ENCODE measurements at regions not wholly inside any gene's neighbourhood (a gene's known extent, or its start where the extent isn't known, plus 50 kb on each side); places are given as distances from the start of the nearest gene placed in this dataset.
A peak's percentile ranks its signal among the peaks of the same experiment; 100 is the strongest.

DNA sequence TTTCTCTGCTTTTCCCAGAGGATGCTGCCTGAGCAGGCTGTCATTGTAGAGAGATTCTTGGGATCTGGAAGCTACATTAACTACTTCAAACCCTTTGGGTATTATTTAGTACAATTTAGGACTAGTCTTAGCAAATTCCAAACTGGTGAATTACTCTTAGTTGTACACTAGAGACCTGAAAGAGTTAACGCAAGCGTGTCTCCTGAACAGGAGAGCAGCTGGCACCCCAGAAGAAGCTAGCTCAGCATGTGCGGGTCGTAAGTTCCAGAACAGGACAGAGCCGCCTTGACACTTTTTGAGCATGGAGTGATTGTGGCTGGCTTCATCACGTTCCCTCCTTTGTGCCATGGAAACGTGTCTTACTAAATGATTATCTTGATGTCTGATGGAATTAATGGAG is 495.7 kb upstream of the TPK1 start:
- H3K4me3 ChIP-seq (ENCODE audit: low read depth, low read length): no peak overlapping the region
- TF ChIP-seq POLR2A (IDR thresholded peaks at IDR 0.05; ENCODE audit: extremely low read depth, insufficient read length): no peak
- TF ChIP-seq MYC (IDR thresholded peaks at IDR 0.05; ENCODE audit: low read depth, low read length): no peak
- TF ChIP-seq, protein P1, sequence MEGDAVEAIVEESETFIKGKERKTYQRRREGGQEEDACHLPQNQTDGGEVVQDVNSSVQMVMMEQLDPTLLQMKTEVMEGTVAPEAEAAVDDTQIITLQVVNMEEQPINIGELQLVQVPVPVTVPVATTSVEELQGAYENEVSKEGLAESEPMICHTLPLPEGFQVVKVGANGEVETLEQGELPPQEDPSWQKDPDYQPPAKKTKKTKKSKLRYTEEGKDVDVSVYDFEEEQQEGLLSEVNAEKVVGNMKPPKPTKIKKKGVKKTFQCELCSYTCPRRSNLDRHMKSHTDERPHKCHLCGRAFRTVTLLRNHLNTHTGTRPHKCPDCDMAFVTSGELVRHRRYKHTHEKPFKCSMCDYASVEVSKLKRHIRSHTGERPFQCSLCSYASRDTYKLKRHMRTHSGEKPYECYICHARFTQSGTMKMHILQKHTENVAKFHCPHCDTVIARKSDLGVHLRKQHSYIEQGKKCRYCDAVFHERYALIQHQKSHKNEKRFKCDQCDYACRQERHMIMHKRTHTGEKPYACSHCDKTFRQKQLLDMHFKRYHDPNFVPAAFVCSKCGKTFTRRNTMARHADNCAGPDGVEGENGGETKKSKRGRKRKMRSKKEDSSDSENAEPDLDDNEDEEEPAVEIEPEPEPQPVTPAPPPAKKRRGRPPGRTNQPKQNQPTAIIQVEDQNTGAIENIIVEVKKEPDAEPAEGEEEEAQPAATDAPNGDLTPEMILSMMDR (IDR thresholded peaks at IDR 0.05; ENCODE audit: low read depth, low read length): no peak

DNA sequence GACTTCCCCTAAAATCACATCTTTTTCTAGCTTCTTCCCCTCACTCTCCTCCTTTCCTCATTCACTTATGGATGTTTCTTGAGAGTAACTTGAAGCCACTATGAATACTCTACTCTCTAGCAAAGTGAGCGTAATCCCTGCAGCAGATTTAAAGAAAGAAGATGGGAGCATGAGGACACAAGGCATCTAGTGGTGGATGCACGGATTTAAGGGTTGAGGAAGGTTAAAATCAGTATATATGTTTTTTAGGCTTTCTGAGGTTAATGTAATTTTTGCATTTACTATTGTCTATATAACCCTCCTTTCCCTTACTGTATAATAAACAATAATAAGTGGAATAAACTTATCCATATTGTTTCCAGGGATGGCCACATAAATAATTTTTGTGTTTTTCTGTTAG is 495.2 kb upstream of the TPK1 start:
- no peak for DNase-seq (ENCODE audit: low read depth)
- TF ChIP-seq MYC (IDR thresholded peaks at IDR 0.05; ENCODE audit: low read depth, low read length) (no peak), POLR2A (IDR thresholded peaks at IDR 0.05; ENCODE audit: extremely low read depth, insufficient read length) (no peak)
- TF ChIP-seq, protein P1 (IDR thresholded peaks at IDR 0.05; ENCODE audit: low read depth, low read length): no peak
- TF ChIP-seq, protein P2, sequence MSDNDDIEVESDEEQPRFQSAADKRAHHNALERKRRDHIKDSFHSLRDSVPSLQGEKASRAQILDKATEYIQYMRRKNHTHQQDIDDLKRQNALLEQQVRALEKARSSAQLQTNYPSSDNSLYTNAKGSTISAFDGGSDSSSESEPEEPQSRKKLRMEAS (IDR thresholded peaks at IDR 0.05; ENCODE audit: low read depth, low read length): no peak

More for the DNA sequence above, 495.7 kb upstream of the TPK1 start:
- DNase-seq (ENCODE audit: low read depth): no peak

DNA sequence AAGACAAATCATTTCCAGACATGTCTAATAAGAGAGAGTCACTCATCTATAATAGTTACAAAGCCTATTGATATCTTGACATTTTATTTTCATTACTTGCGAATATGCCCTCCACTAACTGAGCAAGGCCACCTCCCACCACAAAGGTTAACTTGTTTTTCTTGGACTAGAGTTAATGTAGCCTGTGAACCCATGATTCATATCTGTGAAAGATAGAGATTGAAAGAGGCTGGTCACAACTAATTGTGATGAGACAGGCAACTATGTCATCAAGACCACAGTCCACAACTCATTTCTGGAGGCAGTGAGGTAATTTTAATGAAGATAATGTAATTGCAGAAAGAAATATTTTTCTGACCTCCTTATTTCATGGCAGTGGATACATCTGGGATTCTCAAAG is 491.8 kb upstream of the TPK1 start:
- no peak for DNase-seq (ENCODE audit: low read depth)
- TF ChIP-seq, protein P2 (IDR thresholded peaks at IDR 0.05; ENCODE audit: low read depth, low read length): no peak
- TF ChIP-seq MYC (IDR thresholded peaks at IDR 0.05; ENCODE audit: low read depth, low read length): no peak
- no peak for TF ChIP-seq POLR2A (IDR thresholded peaks at IDR 0.05; ENCODE audit: extremely low read depth, insufficient read length)
- TF ChIP-seq, protein P1 (IDR thresholded peaks at IDR 0.05; ENCODE audit: low read depth, low read length): no peak
- no peak overlapping the region for H3K4me3 ChIP-seq (ENCODE audit: low read depth, low read length)

More for the DNA sequence above, 495.2 kb upstream of the TPK1 start:
- H3K4me3 ChIP-seq (ENCODE audit: low read depth, low read length): no peak overlapping the region

DNA sequence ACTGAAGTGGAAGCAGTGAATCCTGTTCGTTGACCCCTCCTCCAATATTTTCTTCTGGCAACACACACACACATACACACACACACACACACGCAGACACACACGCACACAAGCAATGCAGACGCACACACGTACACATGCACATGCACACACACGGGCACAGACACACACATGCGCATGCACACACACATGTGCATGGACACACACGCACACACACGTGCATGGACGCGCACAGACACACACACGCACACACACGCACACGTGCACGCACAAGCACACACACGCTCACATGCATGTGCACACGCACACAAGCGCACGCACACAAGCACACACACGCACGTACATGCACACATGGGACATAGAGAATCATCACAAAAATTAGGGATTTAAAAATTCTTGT is 488.2 kb upstream of the TPK1 start:
- DNase-seq (ENCODE audit: low read depth): peak; percentile 7
- no peak for TF ChIP-seq MYC (IDR thresholded peaks at IDR 0.05; ENCODE audit: low read depth, low read length)
- TF ChIP-seq, protein P2 (IDR thresholded peaks at IDR 0.05; ENCODE audit: low read depth, low read length): no peak
- TF ChIP-seq, protein P1 (IDR thresholded peaks at IDR 0.05; ENCODE audit: low read depth, low read length): no peak
- TF ChIP-seq POLR2A (IDR thresholded peaks at IDR 0.05; ENCODE audit: extremely low read depth, insufficient read length): no peak
- no peak overlapping the region for H3K4me3 ChIP-seq (ENCODE audit: low read depth, low read length)

DNA sequence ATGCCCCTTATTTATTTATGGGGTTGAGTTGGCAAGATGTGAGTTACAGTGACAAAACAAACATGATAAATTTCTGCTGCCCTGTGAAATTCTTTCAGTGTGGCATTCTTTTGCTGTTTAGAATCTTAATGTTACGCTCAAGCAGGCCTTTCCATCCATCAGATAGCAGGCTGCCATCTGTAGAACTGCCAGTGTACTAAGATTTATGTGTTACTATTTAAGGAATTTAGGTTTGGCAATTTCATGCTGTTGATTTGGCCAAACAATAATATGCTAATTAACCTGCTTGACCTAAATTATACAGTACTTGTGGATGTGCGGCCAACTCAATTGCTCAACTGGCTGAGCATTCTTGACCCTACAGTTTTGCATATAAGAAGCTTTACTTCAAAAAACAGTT is 477.7 kb upstream of the TPK1 start:
- TF ChIP-seq, protein P2 (IDR thresholded peaks at IDR 0.05; ENCODE audit: low read depth, low read length): no peak
- no peak for TF ChIP-seq POLR2A (IDR thresholded peaks at IDR 0.05; ENCODE audit: extremely low read depth, insufficient read length)
- no peak for TF ChIP-seq MYC (IDR thresholded peaks at IDR 0.05; ENCODE audit: low read depth, low read length)
- TF ChIP-seq, protein P1 (IDR thresholded peaks at IDR 0.05; ENCODE audit: low read depth, low read length): no peak
- no peak overlapping the region for H3K4me3 ChIP-seq (ENCODE audit: low read depth, low read length)
- no peak for DNase-seq (ENCODE audit: low read depth)

DNA sequence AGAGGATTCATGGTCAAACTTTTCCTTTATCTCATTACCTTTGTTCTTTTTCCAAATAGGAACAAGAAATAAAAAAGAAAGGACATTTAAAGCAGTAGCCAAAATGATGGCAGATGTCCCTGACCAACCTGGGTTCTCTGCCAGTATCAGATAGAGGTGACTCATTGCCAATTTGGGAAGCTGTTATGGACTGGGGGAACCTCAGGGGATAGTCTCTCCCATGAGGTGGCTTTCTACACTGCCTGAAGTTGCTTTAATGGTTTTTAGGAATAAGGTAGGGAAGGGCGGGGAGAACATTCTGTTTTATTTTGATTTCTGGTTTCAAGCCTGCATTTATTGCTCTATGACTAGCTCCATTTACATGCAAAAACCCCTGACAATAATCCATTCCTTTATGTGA is 457.9 kb upstream of the TPK1 start:
- no peak overlapping the region for H3K4me3 ChIP-seq (ENCODE audit: low read depth, low read length)
- no peak for DNase-seq (ENCODE audit: low read depth)
- TF ChIP-seq, protein P2 (IDR thresholded peaks at IDR 0.05; ENCODE audit: low read depth, low read length): no peak
- TF ChIP-seq MYC (IDR thresholded peaks at IDR 0.05; ENCODE audit: low read depth, low read length): no peak
- TF ChIP-seq, protein P1 (IDR thresholded peaks at IDR 0.05; ENCODE audit: low read depth, low read length): no peak
- no peak for TF ChIP-seq POLR2A (IDR thresholded peaks at IDR 0.05; ENCODE audit: extremely low read depth, insufficient read length)

All from NB4 (cell line).